ENCODE measurements at regions not wholly inside any gene's neighbourhood (a gene's known extent, or its start where the extent isn't known, plus 50 kb on each side); places are given as distances from the start of the nearest gene placed in this dataset.

DNA sequence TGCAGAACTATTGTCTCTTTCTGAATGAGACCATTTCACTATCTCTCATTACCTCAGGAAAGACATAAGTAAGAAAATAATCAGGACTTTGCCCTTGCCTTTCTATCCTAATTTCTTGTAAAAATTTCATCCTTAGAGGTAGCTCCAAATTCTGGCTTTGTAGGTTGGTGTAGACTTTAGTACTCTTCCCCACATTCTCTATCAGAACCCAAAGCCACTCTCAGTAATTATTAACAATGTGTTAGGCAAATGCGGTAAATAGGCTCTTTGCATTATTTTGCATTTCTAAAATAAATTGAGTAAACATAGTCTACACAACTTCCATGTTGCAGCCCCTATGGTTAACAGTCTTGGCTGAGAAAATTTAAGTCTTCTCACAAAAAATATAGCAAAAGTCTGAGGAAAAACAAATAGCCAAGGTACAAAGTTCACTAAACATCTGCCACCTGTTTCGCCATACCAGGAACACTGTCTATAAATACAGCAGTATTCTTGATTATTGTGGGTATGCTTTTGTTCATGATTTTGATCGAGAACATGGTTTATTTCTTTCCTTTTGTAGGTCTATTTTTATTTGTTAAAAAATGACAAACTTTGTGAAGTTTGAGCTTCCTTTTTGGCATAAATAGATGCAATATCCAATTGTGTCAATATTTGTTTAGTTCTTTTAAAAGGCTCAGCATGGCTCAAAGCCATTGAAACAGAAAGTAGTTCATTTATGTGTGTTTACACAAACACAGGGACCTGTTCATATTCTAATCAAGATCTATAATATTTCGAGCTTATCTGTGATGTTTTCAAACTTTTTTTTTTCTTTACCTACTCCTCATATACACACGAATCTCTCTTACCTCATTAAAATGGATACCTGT, 1061.5 kb downstream of the CNTNAP5 start:
- TF ChIP-seq JUND (IDR thresholded peaks at IDR 0.05; ENCODE audit: low read depth), result no peak
- in situ Hi-C loops (cut with HindIII; ENCODE audit: low pct_unique_long_range_greater_than_20kb, low sequenced_read_pairs), result no loop called here
- no peak for DNase-seq (ENCODE audit: low read depth in 1 of 2, low spot score in 1 of 2)

DNA sequence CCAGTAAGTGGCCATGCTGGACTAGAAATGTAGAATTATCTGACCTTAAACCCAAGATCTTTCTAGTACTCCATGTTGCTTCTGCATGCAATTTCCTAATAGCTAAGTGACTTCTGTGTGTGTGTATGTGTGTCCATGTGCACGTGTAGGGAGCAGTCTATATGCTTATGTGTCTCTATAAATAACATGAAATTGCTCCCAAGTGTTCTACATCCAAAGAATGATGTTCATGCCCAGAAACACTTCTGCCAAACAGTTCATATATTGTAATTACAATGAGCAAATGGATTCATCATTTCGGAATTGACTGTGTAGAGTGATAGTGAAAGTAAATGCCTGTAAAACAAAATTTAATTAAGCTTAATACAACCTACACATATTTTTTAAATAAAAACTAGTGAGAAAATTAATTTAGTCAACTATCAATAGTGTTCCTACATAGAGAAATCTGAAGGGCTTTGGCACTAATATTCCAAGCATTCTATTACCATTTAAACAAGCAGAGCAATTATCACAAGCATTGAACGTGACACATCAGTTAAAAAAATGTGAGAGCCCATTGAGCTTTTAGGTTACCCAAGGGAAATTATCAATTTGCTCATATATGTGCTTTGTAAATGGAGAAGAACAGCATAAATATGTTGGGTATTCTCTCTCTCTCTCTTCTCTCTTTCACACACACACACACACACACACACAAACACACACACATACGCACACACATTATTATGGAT, 1067.4 kb downstream of the CNTNAP5 start:
- no peak for TF ChIP-seq JUND (IDR thresholded peaks at IDR 0.05; ENCODE audit: low read depth)
- DNase-seq (ENCODE audit: low read depth in 1 of 2, low spot score in 1 of 2), result no peak
- in situ Hi-C loops (cut with HindIII; ENCODE audit: low pct_unique_long_range_greater_than_20kb, low sequenced_read_pairs), result no loop called here

DNA sequence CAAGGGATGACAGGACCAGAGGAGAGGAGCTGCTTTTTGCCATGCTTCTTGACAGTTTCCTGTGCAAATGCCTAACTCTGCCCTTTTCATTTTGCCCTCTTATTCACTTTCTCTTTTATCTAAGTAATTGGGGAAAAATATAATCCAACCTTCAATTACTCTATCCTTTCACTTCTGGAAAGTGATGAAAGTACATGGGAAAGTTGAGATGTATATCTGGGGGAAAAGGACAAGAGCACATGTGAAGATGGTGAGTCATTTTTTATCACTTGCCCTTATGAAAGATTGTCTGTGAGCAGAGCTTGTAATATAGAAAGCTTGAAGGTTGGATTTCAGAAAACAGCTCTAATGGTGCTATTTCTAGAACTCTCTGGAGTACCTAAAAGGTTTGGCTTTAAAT, 1070.7 kb downstream of the CNTNAP5 start:
- DNase-seq (ENCODE audit: low read depth in 1 of 2, low spot score in 1 of 2), result no peak
- TF ChIP-seq JUND (IDR thresholded peaks at IDR 0.05; ENCODE audit: low read depth), result no peak
- in situ Hi-C loops (cut with HindIII; ENCODE audit: low pct_unique_long_range_greater_than_20kb, low sequenced_read_pairs), result no loop called here

DNA sequence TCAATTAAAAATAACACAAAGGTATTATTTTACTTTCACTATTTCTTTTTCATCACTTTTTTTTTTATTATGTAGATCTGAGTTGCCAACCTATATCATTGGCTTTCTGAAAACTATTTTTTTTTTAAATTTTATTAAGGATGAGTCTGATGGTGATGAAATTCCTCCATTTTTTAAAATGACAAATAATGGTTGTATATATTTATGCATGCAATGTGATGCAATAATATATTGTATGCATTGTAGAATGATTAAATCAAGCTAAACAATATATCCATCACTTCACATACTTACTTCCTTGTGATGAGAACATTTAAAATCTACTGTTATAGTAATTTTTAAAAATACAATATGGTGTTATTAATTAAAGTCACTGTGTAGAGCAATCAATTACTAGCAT, 1081.6 kb downstream of the CNTNAP5 start:
- no peak for TF ChIP-seq JUND (IDR thresholded peaks at IDR 0.05; ENCODE audit: low read depth)
- in situ Hi-C loops (cut with HindIII; ENCODE audit: low pct_unique_long_range_greater_than_20kb, low sequenced_read_pairs), result no loop called here
- DNase-seq (ENCODE audit: low read depth in 1 of 2, low spot score in 1 of 2), result no peak

DNA sequence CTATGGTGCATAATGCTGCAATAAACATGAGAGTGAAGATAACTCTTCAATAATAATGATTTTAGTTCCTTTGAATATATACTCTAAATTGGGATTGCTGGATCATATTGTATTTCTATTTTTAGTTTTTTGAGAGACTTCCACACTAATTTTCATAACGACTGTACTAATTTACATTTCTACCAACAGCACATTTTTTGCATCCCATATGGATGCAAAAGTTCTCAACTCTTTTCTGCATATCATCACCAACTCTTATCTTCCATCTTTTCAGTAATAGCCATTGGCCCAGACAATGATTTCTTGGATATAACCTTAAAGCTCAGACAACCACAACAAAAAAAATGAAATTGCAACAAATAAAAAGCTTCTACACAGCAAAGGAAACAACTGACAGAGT, 1082.4 kb downstream of the CNTNAP5 start:
- DNase-seq (ENCODE audit: low read depth in 1 of 2, low spot score in 1 of 2), result no peak
- in situ Hi-C loops (cut with HindIII; ENCODE audit: low pct_unique_long_range_greater_than_20kb, low sequenced_read_pairs), result no loop called here
- TF ChIP-seq JUND (IDR thresholded peaks at IDR 0.05; ENCODE audit: low read depth), result no peak

DNA sequence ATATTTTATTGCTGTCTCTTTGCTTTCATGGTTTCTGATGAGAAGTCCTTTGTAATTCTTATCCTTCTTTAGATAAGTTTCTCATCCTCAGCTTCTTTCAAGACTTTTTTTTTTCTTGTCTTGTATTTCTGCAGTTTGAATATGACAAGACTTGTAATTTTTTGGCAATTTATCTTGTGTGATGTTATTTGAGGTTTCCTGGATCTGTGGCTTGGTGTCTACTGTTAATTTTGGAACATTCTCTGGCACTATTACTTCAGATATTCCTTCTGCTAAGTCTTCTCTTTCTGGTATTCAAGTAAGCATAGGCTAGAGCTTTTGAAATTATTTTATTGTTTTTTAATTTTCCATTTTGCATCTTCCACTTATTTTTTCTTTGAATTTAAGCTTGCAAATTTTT, 1083.2 kb downstream of the CNTNAP5 start:
- DNase-seq (ENCODE audit: low read depth in 1 of 2, low spot score in 1 of 2), result no peak
- in situ Hi-C loops (cut with HindIII; ENCODE audit: low pct_unique_long_range_greater_than_20kb, low sequenced_read_pairs), result no loop called here
- no peak for TF ChIP-seq JUND (IDR thresholded peaks at IDR 0.05; ENCODE audit: low read depth)

DNA sequence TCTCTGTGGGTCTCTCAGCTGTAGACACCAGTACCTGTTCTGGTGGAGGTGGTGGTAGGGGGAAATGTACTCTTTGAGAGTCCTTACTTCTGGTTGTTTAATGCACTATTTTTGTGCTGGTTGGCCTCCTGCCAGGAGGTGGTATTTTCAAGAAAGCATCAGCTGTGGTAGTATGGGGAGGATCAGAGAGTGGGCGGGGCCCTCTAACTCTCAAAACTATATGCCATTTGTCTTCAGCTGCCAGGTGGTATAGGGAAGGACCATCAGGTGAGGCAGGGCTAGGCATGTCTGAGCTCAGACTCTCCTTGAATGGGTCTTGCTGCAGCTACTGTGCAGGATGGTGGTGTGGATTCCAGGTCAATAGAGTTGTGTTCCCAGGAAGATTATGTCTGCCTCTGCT, 1100.8 kb downstream of the CNTNAP5 start:
- in situ Hi-C loops (cut with HindIII; ENCODE audit: low pct_unique_long_range_greater_than_20kb, low sequenced_read_pairs), result no loop called here
- no peak for DNase-seq (ENCODE audit: low read depth in 1 of 2, low spot score in 1 of 2)
- no peak for TF ChIP-seq JUND (IDR thresholded peaks at IDR 0.05; ENCODE audit: low read depth)

DNA sequence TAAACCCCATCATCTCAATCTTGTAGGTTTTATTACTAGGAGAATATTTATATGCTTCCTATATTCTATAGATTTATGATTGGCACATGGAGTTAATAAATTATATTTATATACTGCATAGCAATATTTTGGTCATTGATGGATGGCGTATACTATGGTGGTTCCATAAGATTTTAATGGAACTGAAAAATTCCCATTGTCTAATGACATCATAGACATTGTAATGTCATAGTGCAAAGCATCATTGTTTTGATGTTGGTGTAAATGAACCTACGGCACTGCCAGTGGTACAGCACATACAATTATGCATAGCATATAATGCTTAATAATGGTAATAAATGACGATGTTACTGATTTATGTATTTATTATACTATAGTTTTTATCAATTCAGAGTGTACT, 1135.9 kb downstream of the CNTNAP5 start:
- DNase-seq (ENCODE audit: low read depth in 1 of 2, low spot score in 1 of 2), result no peak
- in situ Hi-C loops (cut with HindIII; ENCODE audit: low pct_unique_long_range_greater_than_20kb, low sequenced_read_pairs), result no loop called here
- no peak for TF ChIP-seq JUND (IDR thresholded peaks at IDR 0.05; ENCODE audit: low read depth)

DNA sequence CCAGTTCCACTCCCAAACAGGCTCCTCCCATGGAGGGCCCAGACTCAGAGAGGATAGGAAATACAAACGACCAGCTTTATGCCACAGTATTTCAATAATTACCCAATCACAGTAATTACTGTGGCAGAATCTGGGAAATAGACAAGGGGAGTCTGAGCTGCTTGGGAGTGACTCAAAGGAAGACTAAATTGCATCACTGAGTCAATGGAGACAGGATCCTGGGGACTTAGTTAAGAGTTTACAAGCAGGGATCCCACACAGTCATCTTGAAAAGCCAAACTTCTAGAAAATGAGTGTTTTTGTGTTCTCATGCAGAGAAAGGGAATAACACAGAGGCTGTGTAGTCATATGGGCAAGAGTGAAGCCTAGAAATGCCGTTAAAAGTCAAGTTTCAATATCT, 1142.1 kb downstream of the CNTNAP5 start:
- in situ Hi-C loops (cut with HindIII; ENCODE audit: low pct_unique_long_range_greater_than_20kb, low sequenced_read_pairs), result no loop called here
- no peak for DNase-seq (ENCODE audit: low read depth in 1 of 2, low spot score in 1 of 2)
- no peak for TF ChIP-seq JUND (IDR thresholded peaks at IDR 0.05; ENCODE audit: low read depth)

DNA sequence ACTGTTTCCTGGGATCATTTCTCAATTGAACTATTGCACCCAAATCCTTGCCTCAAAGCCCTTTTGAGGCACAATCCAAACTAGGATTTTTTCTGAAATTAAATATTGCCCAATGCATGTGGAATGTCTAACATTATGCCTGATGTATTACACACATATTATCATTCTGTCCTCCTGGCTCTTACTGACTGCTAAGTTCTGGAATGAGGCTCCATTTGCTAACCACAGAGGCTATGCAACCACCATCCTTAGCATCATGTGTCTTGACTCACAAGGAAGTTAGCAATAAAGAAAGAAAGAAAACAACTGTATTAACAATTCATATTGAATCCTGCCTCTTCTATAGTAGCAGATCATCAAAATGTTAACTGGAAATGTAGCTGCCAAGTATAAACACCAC, 1142.7 kb downstream of the CNTNAP5 start:
- no peak for DNase-seq (ENCODE audit: low read depth in 1 of 2, low spot score in 1 of 2)
- in situ Hi-C loops (cut with HindIII; ENCODE audit: low pct_unique_long_range_greater_than_20kb, low sequenced_read_pairs), result no loop called here
- no peak for TF ChIP-seq JUND (IDR thresholded peaks at IDR 0.05; ENCODE audit: low read depth)

DNA sequence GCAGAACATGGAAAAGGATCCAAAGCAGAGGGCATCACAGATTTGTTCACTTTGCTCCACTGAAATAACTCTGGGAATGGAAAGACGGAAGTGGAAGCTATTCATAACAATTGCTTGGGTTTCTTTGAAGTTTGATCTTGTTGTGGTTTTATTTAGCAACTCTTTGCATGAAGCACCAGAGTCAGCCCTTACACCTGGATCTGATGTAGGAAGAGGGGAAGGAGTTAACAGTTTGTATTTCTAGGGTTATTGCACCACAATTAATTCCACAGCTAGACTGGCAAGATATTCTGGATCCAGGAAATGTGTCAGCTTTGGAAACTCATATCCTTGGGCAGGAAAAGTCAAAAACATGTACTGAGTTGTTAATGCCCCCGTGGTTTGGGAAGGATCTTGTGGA, 1143.4 kb downstream of the CNTNAP5 start:
- in situ Hi-C loops (cut with HindIII; ENCODE audit: low pct_unique_long_range_greater_than_20kb, low sequenced_read_pairs), result no loop called here
- DNase-seq (ENCODE audit: low read depth in 1 of 2, low spot score in 1 of 2), result no peak

DNA sequence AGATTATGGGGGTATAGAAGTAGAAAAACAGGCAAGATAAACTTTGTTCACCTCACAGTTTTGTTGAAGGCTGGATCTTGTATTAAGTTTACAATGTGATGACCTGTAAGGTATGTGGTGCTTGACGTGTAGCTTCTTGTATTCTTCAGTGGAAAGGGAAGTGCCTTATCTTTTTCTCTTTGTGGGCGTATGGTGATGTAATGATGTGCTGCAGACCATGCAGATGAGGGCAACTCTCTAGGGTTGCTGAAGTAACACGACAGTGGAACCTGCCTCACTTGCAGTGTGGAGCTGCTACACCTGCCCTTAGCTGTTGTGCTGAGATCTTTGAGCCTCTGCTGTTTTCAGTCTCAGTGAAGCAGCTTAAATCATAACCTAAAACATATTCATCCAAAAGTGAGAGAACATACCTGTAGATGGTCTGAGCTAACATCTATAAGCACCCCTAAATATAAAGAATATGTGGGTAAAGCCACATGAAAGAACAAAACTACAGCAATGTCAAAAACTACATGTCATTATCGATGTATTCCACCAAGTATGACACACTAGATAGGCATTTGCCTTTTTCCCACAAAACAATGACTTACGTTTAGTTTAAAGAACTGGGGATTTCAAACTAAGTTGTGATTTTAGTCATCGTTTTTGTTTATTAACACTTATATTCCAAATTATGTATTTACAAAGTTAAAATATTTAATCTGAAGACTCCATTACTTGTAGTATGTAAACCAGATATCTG, 1144.1 kb downstream of the CNTNAP5 start:
- in situ Hi-C loops (cut with HindIII; ENCODE audit: low pct_unique_long_range_greater_than_20kb, low sequenced_read_pairs), result no loop called here
- no peak for TF ChIP-seq JUND (IDR thresholded peaks at IDR 0.05; ENCODE audit: low read depth)
- DNase-seq (ENCODE audit: low read depth in 1 of 2, low spot score in 1 of 2), result no peak

More for the DNA sequence above, 1143.4 kb downstream of the CNTNAP5 start:
- no peak for TF ChIP-seq JUND (IDR thresholded peaks at IDR 0.05; ENCODE audit: low read depth)

DNA sequence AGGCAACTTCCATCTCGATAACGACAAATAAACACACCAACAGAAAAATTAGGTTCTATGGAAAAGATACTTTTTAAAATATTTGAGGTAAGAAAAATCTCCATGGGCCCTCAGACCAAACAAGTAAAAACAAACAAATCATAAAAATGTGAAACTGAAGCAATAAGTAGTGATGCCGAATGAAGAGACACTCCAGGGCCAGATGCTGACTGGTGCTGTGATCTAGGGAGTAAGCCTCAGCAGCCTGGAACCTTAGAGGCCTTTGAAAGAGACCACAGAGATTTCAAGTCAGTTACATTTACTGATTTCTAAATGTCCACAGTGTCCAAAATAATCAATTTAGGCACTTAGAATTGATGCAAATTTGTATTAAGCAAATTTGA, 1144.7 kb downstream of the CNTNAP5 start:
- no peak for TF ChIP-seq JUND (IDR thresholded peaks at IDR 0.05; ENCODE audit: low read depth)
- in situ Hi-C loops (cut with HindIII; ENCODE audit: low pct_unique_long_range_greater_than_20kb, low sequenced_read_pairs), result no loop called here
- no peak for DNase-seq (ENCODE audit: low read depth in 1 of 2, low spot score in 1 of 2)

All from T47D (cell line).